Posterior cingulate gyrus (tissue), 11 donors: ENCODE measurements at regions not wholly inside any gene's neighbourhood (a gene's known extent, or its start where the extent isn't known, plus 50 kb on each side); places are given as distances from the start of the nearest gene placed in this dataset.

ENCODE experiments used
- DNase-seq, 10 donors: peaks; one replicate each; pipeline versions ENCODE4 v3.0.0 to v3.0.0-alpha.2; 2020 to 2021; ENCODE audit warnings: mixed read lengths in 3 of 10
- intact Hi-C: fragments of 100-400 bp; cut with DNase I; formaldehyde crosslinking; loops from one replicate; pipeline ENCODE4 v1.15.1; 2023

GRCh38 chr16:65790768-65791167, 575.7 kb upstream of the CDH5 start:
- intact Hi-C loops: no loop called here

GRCh38 chr16:65789161-65789945, 577.1 kb upstream of the CDH5 start:
- DNase-seq: no peak
- intact Hi-C loops: no loop called here

More at GRCh38 chr16:65790768-65791167, 575.7 kb upstream of the CDH5 start:
- no peak for DNase-seq

GRCh38 chr16:65788434-65789140, 577.9 kb upstream of the CDH5 start:
- intact Hi-C loops: no loop called here
- DNase-seq: no peak

GRCh38 chr16:65787921-65788320, 578.6 kb upstream of the CDH5 start:
- intact Hi-C loops: no loop called here
- DNase-seq: no peak

GRCh38 chr16:65786916-65787315, 579.6 kb upstream of the CDH5 start:
- DNase-seq: no peak
- intact Hi-C loops: no loop called here

GRCh38 chr16:65783709-65784474, 582.6 kb upstream of the CDH5 start:
- intact Hi-C loops: no loop called here
- DNase-seq: no peak

- intact Hi-C loops: no loop called here
- peak in 1 of 10 donors; percentile 27 for DNase-seq
These were observed 583.6 kb upstream of the CDH5 start for GRCh38 chr16:65782611-65783600.

GRCh38 chr16:65781855-65782254, 584.6 kb upstream of the CDH5 start:
- no peak for DNase-seq
- intact Hi-C loops: no loop called here

GRCh38 chr16:65781363-65781762, 585.1 kb upstream of the CDH5 start:
- DNase-seq: no peak
- intact Hi-C loops: no loop called here

GRCh38 chr16:65779201-65779600, 587.3 kb upstream of the CDH5 start:
- DNase-seq: no peak
- intact Hi-C loops: no loop called here

GRCh38 chr16:65776639-65777183, 589.8 kb upstream of the CDH5 start:
- DNase-seq: no peak
- intact Hi-C loops: no loop called here

- DNase-seq: no peak
- intact Hi-C loops: no loop called here
These were observed 590.7 kb upstream of the CDH5 start for GRCh38 chr16:65775829-65776228.

- intact Hi-C loops: no loop called here
- no peak for DNase-seq
These were observed 592.1 kb upstream of the CDH5 start for GRCh38 chr16:65774350-65774749.

GRCh38 chr16:65773301-65773874, 593.1 kb upstream of the CDH5 start:
- no peak for DNase-seq

GRCh38 chr16:65772134-65772732, 594.3 kb upstream of the CDH5 start:
- peak in 1 of 10 donors; percentile 13 for DNase-seq
- intact Hi-C loops: no loop called here

More at GRCh38 chr16:65773301-65773874, 593.1 kb upstream of the CDH5 start:
- intact Hi-C loops: no loop called here

GRCh38 chr16:65771707-65772106, 594.8 kb upstream of the CDH5 start:
- DNase-seq: no peak
- intact Hi-C loops: no loop called here

- intact Hi-C loops: no loop called here
These were observed 595.7 kb upstream of the CDH5 start for GRCh38 chr16:65770752-65771151.

GRCh38 chr16:65769776-65770438, 596.6 kb upstream of the CDH5 start:
- no peak for DNase-seq
- intact Hi-C loops: no loop called here

More at GRCh38 chr16:65770752-65771151, 595.7 kb upstream of the CDH5 start:
- no peak for DNase-seq
